HL-60 (cell line): ENCODE measurements at regions not wholly inside any gene's neighbourhood (a gene's known extent, or its start where the extent isn't known, plus 50 kb on each side); places are given as distances from the start of the nearest gene placed in this dataset.

Experiments used
- POLR2AphosphoS5 ChIP-seq: IDR thresholded peaks from 2 replicates; pipeline ENCODE4 v1.6.1; 2012; ENCODE audit warnings: low read depth
- TF ChIP-seq, protein P1 (sequence below): IDR thresholded peaks from one replicate; pipeline ENCODE4 v1.5.1; 2011; ENCODE audit warnings: low read length, control low read depth, inconsistent platforms; ENCODE audit not compliant: insufficient read depth

GRCh38 chr3:118396491-118396890 lies 638.2 kb downstream of the IGSF11 start:
- TF ChIP-seq, protein P1, sequence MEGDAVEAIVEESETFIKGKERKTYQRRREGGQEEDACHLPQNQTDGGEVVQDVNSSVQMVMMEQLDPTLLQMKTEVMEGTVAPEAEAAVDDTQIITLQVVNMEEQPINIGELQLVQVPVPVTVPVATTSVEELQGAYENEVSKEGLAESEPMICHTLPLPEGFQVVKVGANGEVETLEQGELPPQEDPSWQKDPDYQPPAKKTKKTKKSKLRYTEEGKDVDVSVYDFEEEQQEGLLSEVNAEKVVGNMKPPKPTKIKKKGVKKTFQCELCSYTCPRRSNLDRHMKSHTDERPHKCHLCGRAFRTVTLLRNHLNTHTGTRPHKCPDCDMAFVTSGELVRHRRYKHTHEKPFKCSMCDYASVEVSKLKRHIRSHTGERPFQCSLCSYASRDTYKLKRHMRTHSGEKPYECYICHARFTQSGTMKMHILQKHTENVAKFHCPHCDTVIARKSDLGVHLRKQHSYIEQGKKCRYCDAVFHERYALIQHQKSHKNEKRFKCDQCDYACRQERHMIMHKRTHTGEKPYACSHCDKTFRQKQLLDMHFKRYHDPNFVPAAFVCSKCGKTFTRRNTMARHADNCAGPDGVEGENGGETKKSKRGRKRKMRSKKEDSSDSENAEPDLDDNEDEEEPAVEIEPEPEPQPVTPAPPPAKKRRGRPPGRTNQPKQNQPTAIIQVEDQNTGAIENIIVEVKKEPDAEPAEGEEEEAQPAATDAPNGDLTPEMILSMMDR, result no peak
- no peak for TF ChIP-seq POLR2AphosphoS5
